ENCODE measurements at regions not wholly inside any gene's neighbourhood (a gene's known extent, or its start where the extent isn't known, plus 50 kb on each side); places are given as distances from the start of the nearest gene placed in this dataset.

DNA sequence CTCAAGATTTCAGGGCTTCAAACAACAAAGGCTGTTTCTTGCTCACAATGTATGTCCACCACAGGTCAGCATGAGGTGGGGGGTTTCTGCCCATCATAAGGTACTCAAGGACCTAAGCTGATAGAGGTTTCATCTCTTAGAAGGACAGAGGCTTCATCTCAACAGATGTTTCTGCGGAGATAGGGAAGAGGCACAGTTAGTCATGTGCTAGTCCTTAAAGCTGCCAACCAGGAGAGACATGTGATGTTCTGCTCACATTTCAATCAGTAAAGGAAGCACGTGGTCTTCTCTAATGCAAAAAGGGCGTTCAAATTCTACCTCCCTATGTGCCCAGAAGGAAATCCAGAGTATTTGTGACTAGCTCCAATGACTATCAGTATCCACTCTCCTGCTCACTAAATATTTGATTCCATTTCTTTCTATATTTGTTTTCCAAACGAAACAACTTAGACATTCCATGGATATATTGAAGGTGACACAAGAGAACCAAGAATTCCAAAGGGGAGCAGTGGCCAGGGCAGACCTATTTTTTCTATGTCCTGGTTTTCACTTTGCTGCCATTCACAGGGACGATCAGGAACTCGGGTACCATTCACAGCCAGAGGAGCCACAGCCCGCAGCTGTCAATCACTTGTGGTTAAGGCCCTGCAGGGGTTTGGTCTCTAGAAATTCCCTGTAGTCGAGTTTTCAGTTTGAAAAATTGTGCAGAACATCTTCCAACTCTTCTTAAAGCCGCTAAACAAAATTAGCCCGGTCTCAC, 173.2 kb upstream of the FOXA2 start:
- H3K27me3 ChIP-seq = no peaks in the 10 kb centered on the region
- no peaks in the 10 kb centered on the region for H3K36me3 ChIP-seq
- H3K27ac ChIP-seq = peak overlapping the region; percentile 66 to 72
- no peak overlapping the region for H3K4me3 ChIP-seq
- peaks cover 10 to 34% of the 10 kb centered on the region in 2 donors for H3K4me1 ChIP-seq
- TF ChIP-seq, protein P1, sequence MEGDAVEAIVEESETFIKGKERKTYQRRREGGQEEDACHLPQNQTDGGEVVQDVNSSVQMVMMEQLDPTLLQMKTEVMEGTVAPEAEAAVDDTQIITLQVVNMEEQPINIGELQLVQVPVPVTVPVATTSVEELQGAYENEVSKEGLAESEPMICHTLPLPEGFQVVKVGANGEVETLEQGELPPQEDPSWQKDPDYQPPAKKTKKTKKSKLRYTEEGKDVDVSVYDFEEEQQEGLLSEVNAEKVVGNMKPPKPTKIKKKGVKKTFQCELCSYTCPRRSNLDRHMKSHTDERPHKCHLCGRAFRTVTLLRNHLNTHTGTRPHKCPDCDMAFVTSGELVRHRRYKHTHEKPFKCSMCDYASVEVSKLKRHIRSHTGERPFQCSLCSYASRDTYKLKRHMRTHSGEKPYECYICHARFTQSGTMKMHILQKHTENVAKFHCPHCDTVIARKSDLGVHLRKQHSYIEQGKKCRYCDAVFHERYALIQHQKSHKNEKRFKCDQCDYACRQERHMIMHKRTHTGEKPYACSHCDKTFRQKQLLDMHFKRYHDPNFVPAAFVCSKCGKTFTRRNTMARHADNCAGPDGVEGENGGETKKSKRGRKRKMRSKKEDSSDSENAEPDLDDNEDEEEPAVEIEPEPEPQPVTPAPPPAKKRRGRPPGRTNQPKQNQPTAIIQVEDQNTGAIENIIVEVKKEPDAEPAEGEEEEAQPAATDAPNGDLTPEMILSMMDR (IDR thresholded peaks at IDR 0.05) = no peak
- intact Hi-C loops (cut with DNase I) = no loop called here
- DNase-seq (ENCODE audit: low spot score in 2 of 2) = no peak
- no peaks in the 10 kb centered on the region for H3K9me3 ChIP-seq

DNA sequence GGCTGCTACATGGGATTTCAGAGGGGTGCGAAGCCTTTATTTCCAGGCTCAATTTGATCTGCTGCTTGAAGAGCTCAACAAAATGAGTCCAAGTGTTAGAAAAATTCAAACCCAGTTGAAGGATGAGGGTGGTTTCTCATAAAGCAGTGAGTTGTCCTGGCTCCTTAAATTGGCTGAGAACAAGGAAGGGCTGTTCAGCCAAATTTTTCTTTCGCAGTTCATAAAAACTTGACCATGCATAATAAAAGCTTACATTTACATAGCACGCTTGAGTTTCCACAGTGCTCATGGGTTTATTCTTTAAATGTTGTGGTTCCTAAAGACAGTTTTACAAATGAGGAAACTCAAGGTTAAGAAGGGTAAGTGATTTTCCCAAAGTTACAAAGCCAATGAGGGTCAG, 174.4 kb upstream of the FOXA2 start:
- Histone ChIP-seq H3K4me1 (peaks cover 13 to 41% of the 10 kb centered on the region in 2 donors), H3K27me3 (no peaks in the 10 kb centered on the region), H3K9me3 (no peaks in the 10 kb centered on the region), H3K4me3 (no peak overlapping the region), H3K36me3 (no peaks in the 10 kb centered on the region), H3K27ac (peak overlapping the region; percentile 66 to 72)
- DNase-seq (ENCODE audit: low spot score in 2 of 2) = no peak
- TF ChIP-seq, protein P1 (IDR thresholded peaks at IDR 0.05) = no peak
- intact Hi-C loops (cut with DNase I) = no loop called here

DNA sequence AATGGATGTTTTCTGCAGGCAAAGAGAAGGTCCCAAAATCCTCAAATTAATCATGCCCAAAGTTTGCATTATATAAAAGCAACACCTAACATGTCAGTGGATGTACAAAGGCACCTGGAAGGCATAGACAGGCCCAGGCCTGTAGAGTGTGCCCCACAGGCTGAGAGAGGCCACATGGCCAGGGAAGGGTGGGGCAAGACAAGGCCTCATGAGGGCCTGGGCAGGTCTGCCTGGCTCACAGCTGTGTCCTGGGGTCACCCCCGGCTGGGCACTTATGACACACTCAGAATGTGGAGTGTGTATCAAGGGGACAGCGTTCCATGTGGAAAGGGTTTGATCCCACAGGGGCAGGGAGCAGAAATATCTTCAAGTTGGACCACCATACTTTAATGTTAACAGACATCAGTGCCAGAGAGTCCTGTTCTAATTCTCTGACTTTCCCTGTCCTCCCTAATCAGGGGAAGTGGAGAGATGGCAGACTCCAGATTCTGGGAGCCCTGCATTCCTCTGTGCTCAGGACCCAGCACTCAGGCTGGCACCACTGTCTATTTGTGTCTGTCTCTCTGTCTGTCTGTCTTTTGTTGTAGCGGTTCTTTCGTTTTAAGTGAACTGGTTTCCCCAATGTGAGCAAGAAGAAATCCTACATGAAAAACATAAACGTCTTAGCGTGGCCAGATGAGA, 178.3 kb upstream of the FOXA2 start:
- H3K36me3 ChIP-seq = no peaks in the 10 kb centered on the region
- TF ChIP-seq, protein P1 (IDR thresholded peaks at IDR 0.05) = no peak
- H3K4me3 ChIP-seq = no peak overlapping the region
- no peaks in the 10 kb centered on the region for H3K27me3 ChIP-seq
- H3K4me1 ChIP-seq = peaks cover 12 to 43% of the 10 kb centered on the region in 2 donors
- peak overlapping the region; percentile 87 to 94 for H3K27ac ChIP-seq
- DNase-seq (ENCODE audit: low spot score in 2 of 2) = no peak
- intact Hi-C loops (cut with DNase I) = loop anchor here (5.0 kb wide), 1 partner anchor 300 kb away; no protein-coding TSS in a partner anchor
- no peaks in the 10 kb centered on the region for H3K9me3 ChIP-seq

DNA sequence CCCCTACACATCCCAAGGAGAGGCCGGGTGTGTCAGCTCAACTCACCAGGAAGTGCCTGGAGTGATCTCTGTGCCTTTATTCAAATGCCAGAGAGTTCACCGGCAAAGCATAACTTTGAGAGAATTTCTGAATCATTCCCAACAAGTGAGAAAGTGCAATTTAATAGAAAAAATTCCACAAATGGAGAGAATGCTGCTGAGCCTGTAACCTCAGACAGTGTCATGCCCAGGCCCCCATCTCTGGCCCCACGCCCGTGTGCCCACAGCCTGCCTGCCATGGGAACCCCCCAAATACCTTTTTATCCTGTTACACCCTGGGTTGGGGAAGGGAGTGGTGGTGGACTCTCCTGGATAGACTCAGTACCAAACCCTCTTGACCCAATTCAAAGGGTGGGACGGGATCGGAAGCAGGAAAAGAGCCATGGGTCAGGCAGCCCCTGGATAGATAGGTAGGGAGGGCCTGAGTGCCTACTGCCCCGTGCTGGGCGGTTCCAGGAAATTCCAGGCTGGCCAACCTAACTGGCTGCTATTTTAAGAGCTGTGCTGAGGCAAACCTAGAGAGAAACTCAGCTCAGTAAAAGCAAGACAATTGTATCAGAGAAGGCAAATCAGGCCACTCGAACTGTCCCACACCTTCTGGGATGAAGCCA, 179.0 kb upstream of the FOXA2 start:
- H3K4me1 ChIP-seq = peaks cover 5 to 36% of the 10 kb centered on the region in 2 donors
- DNase-seq (ENCODE audit: low spot score in 2 of 2) = peak in 1 of 2 donors; percentile 81
- intact Hi-C loops (cut with DNase I) = loop anchor here (5.0 kb wide), 1 partner anchor 299 kb away; no protein-coding TSS in a partner anchor
- no peaks in the 10 kb centered on the region for H3K36me3 ChIP-seq
- no peaks in the 10 kb centered on the region for H3K9me3 ChIP-seq
- peak overlapping the region; percentile 87 to 94 for H3K27ac ChIP-seq
- TF ChIP-seq, protein P1 (IDR thresholded peaks at IDR 0.05) = no peak
- H3K27me3 ChIP-seq = no peaks in the 10 kb centered on the region
- peak overlapping the region in 1 of 2 donors; percentile 39 for H3K4me3 ChIP-seq

DNA sequence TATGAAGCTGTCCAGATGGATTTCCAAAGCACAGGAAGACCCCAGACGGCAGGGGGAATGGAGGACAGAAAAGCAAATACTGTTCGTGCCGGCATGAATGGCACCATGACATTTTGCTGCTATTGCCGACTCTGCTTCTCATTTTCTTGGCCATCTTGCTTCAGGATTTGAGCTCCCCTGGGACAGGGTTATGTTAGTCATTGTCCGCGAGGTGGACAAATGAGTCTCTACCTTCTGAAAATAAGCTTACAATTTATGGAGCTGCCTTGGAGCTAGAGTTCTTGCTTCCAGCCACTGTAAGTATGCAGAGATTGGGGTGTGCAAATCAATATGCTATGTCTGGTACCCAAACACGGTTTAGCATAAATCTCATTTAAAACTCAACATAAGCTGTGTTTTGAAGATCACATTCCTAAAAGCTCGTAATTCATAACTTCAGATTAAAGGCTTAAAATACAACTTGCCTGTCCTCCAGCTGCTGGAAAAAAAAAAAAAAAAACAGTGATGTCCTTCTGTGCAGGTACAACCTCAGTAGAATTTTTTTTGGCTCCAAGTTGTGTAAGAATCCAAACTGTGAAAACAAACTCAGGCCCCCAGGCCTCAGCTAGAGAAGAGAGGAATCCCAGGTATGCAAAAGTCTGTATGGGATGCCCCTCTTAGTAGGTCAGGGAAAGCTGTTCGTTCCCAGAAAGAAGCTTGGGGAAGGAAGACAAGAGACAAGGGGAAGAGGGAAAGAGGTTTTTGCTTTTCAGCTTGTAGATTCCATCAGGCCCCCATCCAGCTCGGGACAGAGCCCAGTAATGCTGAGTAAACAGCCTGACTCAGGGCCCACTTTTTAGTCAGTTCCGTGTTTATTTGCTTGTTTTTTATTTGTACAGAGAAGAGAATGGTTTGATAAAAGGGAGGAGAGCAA, 184.2 kb upstream of the FOXA2 start:
- intact Hi-C loops (cut with DNase I) = no loop called here
- H3K27ac ChIP-seq = no peak overlapping the region
- no peak overlapping the region for H3K4me3 ChIP-seq
- H3K9me3 ChIP-seq = no peaks in the 10 kb centered on the region
- H3K27me3 ChIP-seq = no peaks in the 10 kb centered on the region
- H3K36me3 ChIP-seq = no peaks in the 10 kb centered on the region
- TF ChIP-seq, protein P1 (IDR thresholded peaks at IDR 0.05) = no peak
- no peak for DNase-seq (ENCODE audit: low spot score in 2 of 2)
- H3K4me1 ChIP-seq = peaks cover 0 to 12% of the 10 kb centered on the region in 2 donors
